ENCODE measurements at regions not wholly inside any gene's neighbourhood (a gene's known extent, or its start where the extent isn't known, plus 50 kb on each side); places are given as distances from the start of the nearest gene placed in this dataset.

DNA sequence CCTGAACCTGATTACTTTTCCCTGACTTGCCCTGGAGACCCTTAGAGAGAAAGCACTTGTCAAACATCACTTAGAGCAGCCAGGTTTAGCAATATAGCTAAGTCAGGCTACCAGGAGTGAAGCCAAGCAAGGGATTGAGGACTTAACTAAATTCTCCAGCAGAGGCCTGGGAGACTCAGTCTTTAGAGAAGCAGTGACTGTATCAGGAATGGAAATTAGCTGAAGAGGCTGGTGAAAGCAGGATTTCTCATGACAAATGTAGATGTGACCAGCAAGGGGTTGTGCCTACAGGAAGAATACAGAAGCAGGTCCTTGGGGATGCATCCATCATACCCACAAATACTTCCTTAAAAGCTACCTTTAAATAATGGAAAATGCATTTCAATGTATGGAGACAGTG, 368.9 kb upstream of the MEIS1 start (continued):
- no peak for TF ChIP-seq CEBPB (IDR thresholded peaks at IDR 0.05; ENCODE audit: low read depth, low read length)
- TF ChIP-seq, protein P1, sequence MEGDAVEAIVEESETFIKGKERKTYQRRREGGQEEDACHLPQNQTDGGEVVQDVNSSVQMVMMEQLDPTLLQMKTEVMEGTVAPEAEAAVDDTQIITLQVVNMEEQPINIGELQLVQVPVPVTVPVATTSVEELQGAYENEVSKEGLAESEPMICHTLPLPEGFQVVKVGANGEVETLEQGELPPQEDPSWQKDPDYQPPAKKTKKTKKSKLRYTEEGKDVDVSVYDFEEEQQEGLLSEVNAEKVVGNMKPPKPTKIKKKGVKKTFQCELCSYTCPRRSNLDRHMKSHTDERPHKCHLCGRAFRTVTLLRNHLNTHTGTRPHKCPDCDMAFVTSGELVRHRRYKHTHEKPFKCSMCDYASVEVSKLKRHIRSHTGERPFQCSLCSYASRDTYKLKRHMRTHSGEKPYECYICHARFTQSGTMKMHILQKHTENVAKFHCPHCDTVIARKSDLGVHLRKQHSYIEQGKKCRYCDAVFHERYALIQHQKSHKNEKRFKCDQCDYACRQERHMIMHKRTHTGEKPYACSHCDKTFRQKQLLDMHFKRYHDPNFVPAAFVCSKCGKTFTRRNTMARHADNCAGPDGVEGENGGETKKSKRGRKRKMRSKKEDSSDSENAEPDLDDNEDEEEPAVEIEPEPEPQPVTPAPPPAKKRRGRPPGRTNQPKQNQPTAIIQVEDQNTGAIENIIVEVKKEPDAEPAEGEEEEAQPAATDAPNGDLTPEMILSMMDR (IDR thresholded peaks at IDR 0.05; ENCODE audit: control extremely low read depth in 1 of 3, insufficient read depth in 1 of 3, low read depth in 1 of 3, low read length in 3 of 3) = no peak
